GM12878 (cell line): ENCODE measurements at regions not wholly inside any gene's neighbourhood (a gene's known extent, or its start where the extent isn't known, plus 50 kb on each side); places are given as distances from the start of the nearest gene placed in this dataset.

Source experiments
- ASH2L ChIP-seq: fragments of 300-600, 200-600 bp; sonication (generic); IDR thresholded peaks from 2 replicates; pipeline ENCODE4 v1.6.1; 2017; ENCODE audit warnings: low read depth, mild to moderate bottlenecking, borderline replicate concordance
- BCL11A ChIP-seq: IDR thresholded peaks from 2 replicates; pipeline ENCODE4 v1.6.1; 2011; ENCODE audit warnings: low read depth, low read length
- BCL3 ChIP-seq: IDR thresholded peaks from 2 replicates; pipeline ENCODE4 v1.6.1; 2011; ENCODE audit warnings: borderline replicate concordance, low read depth, mild to moderate bottlenecking, moderate library complexity, low read length; ENCODE audit not compliant: insufficient read depth, poor library complexity, severe bottlenecking
- CREB1 ChIP-seq: IDR thresholded peaks from 2 replicates; pipeline ENCODE4 v1.6.1; 2012; ENCODE audit warnings: low read depth, mild to moderate bottlenecking, inconsistent platforms
- CTCF ChIP-seq, 3 experiments: IDR thresholded peaks in 2 of 3; conservative IDR thresholded peaks in 1 of 3; 2 replicates each; pipeline ENCODE4 v1.5.1; 2011; ENCODE audit warnings: low read depth in 3 of 3, low read length in 3 of 3, mild to moderate bottlenecking in 3 of 3, control low read depth in 2 of 3, moderate library complexity in 2 of 3, inconsistent platforms in 1 of 3, mixed read lengths in 1 of 3; ENCODE audit not compliant: control insufficient read depth in 2 of 3, insufficient read depth in 1 of 3; ENCODE audit errors: extremely low read depth in 1 of 3
- GABPA ChIP-seq: IDR thresholded peaks from 2 replicates; pipeline ENCODE4 v1.6.1; 2014; ENCODE audit warnings: antibody characterized with exemption, low read depth, mild to moderate bottlenecking, inconsistent platforms
- MAX ChIP-seq: IDR thresholded peaks from 2 replicates; pipeline ENCODE4 v1.6.1; 2012; ENCODE audit warnings: low read depth, low read length, improper control_type of control experiment
- MLLT1 ChIP-seq: fragments of 450-650 bp; IDR thresholded peaks from 2 replicates; pipeline ENCODE4 v1.6.1; 2016; ENCODE audit warnings: mild to moderate bottlenecking
- NBN ChIP-seq: fragments of 450-650 bp; IDR thresholded peaks from 2 replicates; pipeline ENCODE4 v1.6.1; 2016
- NFYB ChIP-seq: IDR thresholded peaks from 2 replicates; pipeline ENCODE4 v1.6.1; 2011; ENCODE audit warnings: low read depth, mild to moderate bottlenecking, low read length, improper control_type of control experiment, moderate library complexity; ENCODE audit not compliant: insufficient read depth
- POLR2A ChIP-seq: IDR thresholded peaks from 2 replicates; pipeline ENCODE4 v1.6.1; 2011; ENCODE audit warnings: low read depth, mild to moderate bottlenecking, low read length
- POLR2AphosphoS5 ChIP-seq: IDR thresholded peaks from 2 replicates; pipeline ENCODE4 v1.6.1; 2011; ENCODE audit warnings: mild to moderate bottlenecking, low read length, inconsistent platforms
- RFX5 ChIP-seq: IDR thresholded peaks from 2 replicates; pipeline ENCODE4 v1.6.1; 2011; ENCODE audit warnings: low read depth, low read length, improper control_type of control experiment
- SUZ12 ChIP-seq: fragments of 200-600 bp; sonication (generic); IDR thresholded peaks from one replicate; pipeline ENCODE4 v1.6.1; 2018; ENCODE audit warnings: antibody characterized with exemption, mild to moderate bottlenecking; ENCODE audit not compliant: unreplicated experiment

GRCh38 chr3:117912352-117912751, 1122.3 kb downstream of the IGSF11 start:
- TF ChIP-seq BCL3 (no peak), RFX5 (no peak), CTCF (IDR thresholded peaks at IDR 0.05 in 2 of 3, conservative IDR thresholded peaks at IDR 0.05 in 1 of 3; ENCODE audit: control insufficient read depth in 2 of 3, extremely low read depth in 1 of 3, insufficient read depth in 1 of 3, low read depth in 3 of 3, low read length in 3 of 3) (no peak), NBN (no peak), NFYB (no peak), BCL11A (no peak), POLR2AphosphoS5 (no peak), ASH2L (no peak), GABPA (no peak), POLR2A (no peak), MLLT1 (no peak), SUZ12 (no peak), CREB1 (no peak), MAX (no peak)
